HG03025 (cell line): ENCODE measurements at regions not wholly inside any gene's neighbourhood (a gene's known extent, or its start where the extent isn't known, plus 50 kb on each side); places are given as distances from the start of the nearest gene placed in this dataset.

Experiments used
- ATAC-seq: cut with Tn5 transposase; IDR thresholded peaks from one replicate; pipeline ENCODE4 v1.9.1; 2021; ENCODE audit warnings: mild to moderate bottlenecking, moderate library complexity; ENCODE audit not compliant: unreplicated experiment, low FRiP score

- no peak for ATAC-seq
These were observed 1188.9 kb upstream of the C9orf72 start for GRCh38 chr9:28762167-28762566.

DNA sequence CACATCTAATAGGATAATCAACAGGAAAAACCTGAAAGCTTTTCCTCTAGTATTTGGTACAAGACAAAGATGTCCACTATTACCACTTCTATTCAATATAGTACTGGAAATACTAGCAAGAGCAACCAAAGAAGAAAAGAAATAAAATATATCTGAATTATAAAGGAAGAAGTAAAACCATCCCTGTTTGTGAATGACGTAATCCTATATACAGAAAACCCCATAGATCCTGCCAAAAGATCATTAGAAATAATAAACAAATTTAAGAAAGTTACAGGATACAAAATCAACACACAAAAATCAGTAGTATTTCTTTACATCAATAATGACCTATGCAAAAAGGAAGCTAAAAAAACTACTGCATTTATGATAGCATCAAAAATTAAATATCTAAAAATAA, 1191.3 kb upstream of the C9orf72 start:
- no peak for ATAC-seq

DNA sequence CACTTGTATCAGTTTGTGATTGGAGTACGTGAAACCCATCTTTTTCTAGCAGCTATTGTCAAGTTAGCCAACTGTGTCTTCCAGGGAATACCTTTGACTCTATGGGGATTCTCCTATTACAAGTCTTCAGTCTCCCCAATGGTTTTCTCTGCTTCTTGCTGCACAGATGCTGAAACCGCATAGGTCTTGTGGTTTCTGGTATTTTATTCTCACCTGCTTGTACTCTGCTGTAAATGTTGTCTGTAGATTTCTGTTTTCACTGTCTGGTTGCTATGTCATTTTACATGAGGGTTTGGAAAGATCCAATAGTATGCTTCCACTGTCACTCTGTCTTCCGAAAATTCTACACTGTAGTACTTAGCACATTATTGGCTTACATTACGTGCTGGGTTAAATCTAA, 1196.9 kb upstream of the C9orf72 start:
- ATAC-seq, result no peak

- no peak for ATAC-seq
These were observed 1197.5 kb upstream of the C9orf72 start for GRCh38 chr9:28770827-28771226.

DNA sequence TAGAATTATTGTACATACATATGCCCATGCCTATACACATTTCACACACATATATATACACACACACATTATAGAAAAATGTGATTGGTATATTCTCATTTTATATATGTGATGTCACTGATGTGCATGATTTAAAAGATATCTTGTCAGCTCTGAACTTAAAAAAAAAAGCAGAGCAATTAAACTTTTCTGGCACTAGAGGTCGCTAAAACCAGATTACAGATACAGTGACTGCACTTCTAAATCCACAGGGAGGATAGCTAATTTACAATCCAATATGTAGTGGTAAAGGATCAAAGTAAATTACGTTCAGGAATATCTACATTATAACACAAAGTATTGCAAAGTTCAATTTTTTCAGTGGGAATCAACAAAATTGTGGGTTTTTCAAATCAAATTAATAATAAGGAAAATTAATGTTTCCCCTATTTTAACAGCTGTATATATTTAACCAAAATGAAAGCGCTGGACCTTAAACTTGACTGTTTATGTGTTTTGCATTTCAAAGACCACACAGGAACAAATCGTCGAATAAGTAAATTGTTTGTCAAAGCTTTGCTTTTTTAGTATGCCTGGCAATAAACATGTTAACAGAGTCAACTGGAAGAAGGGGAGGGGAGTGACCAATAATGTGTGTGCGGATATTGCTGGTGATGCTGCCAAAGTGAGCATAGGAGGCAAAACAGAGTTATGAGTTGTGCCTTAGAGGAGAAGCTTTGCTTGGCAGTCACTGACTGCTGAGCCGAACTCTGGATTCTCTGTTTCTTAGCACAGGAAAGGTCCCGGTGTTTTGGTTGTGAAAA, 1201.4 kb upstream of the C9orf72 start:
- ATAC-seq, result no peak

GRCh38 chr9:28779243-28779642, 1206.0 kb upstream of the C9orf72 start:
- no peak for ATAC-seq

DNA sequence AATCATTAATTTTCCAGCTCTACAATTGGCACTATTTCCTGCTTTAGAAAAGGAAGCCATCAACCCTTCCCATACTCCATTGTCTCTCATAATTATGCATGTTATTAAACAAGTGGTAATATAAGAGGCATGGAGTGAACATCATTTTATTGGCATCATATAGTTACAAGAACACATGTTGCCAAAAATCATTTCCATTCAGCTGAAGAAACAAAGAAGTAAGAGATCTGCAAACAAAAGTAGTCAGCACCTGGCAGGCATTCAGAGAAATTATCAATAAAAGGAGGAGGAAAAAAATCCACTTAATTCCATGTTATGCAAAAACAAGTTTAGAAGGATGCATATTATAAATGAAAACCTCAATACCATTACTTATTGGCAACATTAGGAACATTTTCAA, 1208.2 kb upstream of the C9orf72 start:
- no peak for ATAC-seq

GRCh38 chr9:28782630-28783029, 1209.3 kb upstream of the C9orf72 start:
- no peak for ATAC-seq

DNA sequence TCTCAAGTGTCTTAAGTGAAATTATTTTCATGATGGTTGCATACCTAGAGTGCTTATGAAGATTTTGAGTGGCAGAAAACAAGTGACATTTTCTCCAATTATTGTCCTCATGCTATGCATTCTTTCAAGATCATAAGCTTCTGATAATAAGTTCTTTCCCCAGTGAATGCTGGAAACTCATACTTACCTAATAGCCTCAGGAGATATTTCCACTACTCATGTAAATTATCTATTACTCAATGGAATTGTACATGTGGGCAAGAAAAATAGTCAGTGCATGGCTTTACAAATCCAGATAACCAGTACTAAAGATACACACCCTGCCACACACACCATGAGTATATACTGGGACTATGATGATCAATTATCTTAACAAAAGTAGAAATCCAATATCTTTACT, 1219.4 kb upstream of the C9orf72 start:
- ATAC-seq, result no peak

- ATAC-seq, result no peak
These were observed 1226.6 kb upstream of the C9orf72 start for GRCh38 chr9:28799876-28800275.

- ATAC-seq, result no peak
These were observed 1228.0 kb upstream of the C9orf72 start for GRCh38 chr9:28801144-28801799.

GRCh38 chr9:28805197-28805596, 1231.9 kb upstream of the C9orf72 start:
- no peak for ATAC-seq

DNA sequence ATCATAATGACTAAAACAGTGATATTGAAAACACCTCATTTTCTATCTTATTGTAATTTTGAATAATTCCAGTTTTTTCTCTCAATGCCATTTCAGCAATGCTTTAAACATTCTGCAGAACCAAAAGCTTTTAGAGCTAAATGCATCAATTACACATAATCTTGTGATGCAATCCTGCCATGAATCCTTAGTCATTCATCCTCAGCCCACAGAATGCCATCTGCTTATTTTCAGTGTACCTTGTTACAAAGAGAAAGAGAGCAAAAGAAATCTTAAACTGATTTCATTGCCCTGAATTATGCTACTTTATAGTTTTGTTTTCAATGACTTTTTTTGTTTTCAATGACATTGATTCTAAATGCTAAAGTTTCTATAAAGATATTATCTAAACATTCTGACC, 1234.8 kb upstream of the C9orf72 start:
- ATAC-seq, result no peak

GRCh38 chr9:28810388-28811075, 1237.3 kb upstream of the C9orf72 start:
- no peak for ATAC-seq

DNA sequence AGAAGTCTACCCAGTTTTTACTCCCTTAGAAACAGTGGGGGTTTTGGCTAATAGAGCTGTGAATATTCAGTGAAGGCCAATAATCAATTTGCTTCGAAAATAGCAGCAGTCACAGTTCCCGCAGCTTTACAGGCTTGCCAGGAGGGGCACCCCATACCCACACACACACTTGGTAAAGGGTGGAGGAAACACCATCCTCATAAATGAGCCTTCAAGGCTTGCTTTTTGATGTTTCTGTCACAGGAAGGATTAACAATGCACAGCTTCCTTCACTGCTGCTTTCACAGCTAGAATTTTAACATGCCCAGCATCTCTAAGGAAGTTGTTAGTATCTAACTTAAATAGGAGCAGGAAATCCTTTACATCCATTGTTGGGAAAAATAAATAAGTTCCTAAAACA, 1247.5 kb upstream of the C9orf72 start:
- no peak for ATAC-seq

- no peak for ATAC-seq
These were observed 1248.0 kb upstream of the C9orf72 start for GRCh38 chr9:28821240-28821639.

GRCh38 chr9:28824432-28824963, 1251.2 kb upstream of the C9orf72 start:
- ATAC-seq, result no peak

- no peak for ATAC-seq
These were observed 1259.0 kb upstream of the C9orf72 start for GRCh38 chr9:28832168-28832770.

- no peak for ATAC-seq
These were observed 1260.9 kb upstream of the C9orf72 start for GRCh38 chr9:28834156-28834555.

GRCh38 chr9:28839778-28840430, 1266.6 kb upstream of the C9orf72 start:
- ATAC-seq, result no peak
